WERI-Rb-1 (cell line): ENCODE measurements at regions not wholly inside any gene's neighbourhood (a gene's known extent, or its start where the extent isn't known, plus 50 kb on each side); places are given as distances from the start of the nearest gene placed in this dataset.

Experiments used
- DNase-seq: peaks from one replicate; pipeline ENCODE4 v3.0.0-alpha.2; 2020
- H3K27ac ChIP-seq: fragments of 250-450 bp; sonication (Bioruptor Pico); 2 replicates; pipeline ENCODE4 v1.5.1; 2020; ENCODE audit warnings: mild to moderate bottlenecking, moderate library complexity
- H3K27me3 ChIP-seq: fragments of 250-450 bp; sonication (Bioruptor Pico); 2 replicates; pipeline ENCODE4 v1.5.1; 2021; ENCODE audit warnings: mild to moderate bottlenecking, low read depth, moderate library complexity; ENCODE audit not compliant: insufficient read depth, severe bottlenecking
- H3K36me3 ChIP-seq: fragments of 250-450 bp; sonication (Bioruptor Pico); 2 replicates; pipeline ENCODE4 v1.5.1; 2020; ENCODE audit warnings: mild to moderate bottlenecking, moderate library complexity
- H3K4me3 ChIP-seq: 2 replicates; pipeline ENCODE4 v1.5.1; 2011; ENCODE audit warnings: low read depth, mild to moderate bottlenecking, control low read depth, low read length
- H3K9me3 ChIP-seq: fragments of 250-450 bp; sonication (Bioruptor Pico); 2 replicates; pipeline ENCODE4 v1.5.1; 2021; ENCODE audit warnings: mild to moderate bottlenecking, moderate library complexity; ENCODE audit not compliant: severe bottlenecking
- CTCF ChIP-seq: IDR thresholded peaks from 2 replicates; pipeline ENCODE4 v1.5.1; 2011; ENCODE audit warnings: low read depth, mild to moderate bottlenecking, control low read depth, inconsistent platforms, low read length

GRCh38 chr7:119436882-119437281, 836.1 kb upstream of the KCND2 start:
- no peak overlapping the region for H3K27ac ChIP-seq
- no peak overlapping the region for H3K4me3 ChIP-seq
- H3K9me3 ChIP-seq = no peaks in the 10 kb centered on the region
- no peaks in the 10 kb centered on the region for H3K36me3 ChIP-seq
- no peaks in the 10 kb centered on the region for H3K27me3 ChIP-seq
- no peak for TF ChIP-seq CTCF
- DNase-seq = no peak

GRCh38 chr7:119438315-119438714, 834.7 kb upstream of the KCND2 start:
- Histone ChIP-seq H3K27ac (no peak overlapping the region), H3K27me3 (no peaks in the 10 kb centered on the region), H3K4me3 (no peak overlapping the region), H3K36me3 (no peaks in the 10 kb centered on the region), H3K9me3 (no peaks in the 10 kb centered on the region)
- TF ChIP-seq CTCF = no peak
- DNase-seq = no peak

GRCh38 chr7:119439192-119439591, 833.8 kb upstream of the KCND2 start:
- no peak for DNase-seq
- Histone ChIP-seq H3K36me3 (no peaks in the 10 kb centered on the region), H3K27ac (no peak overlapping the region), H3K4me3 (no peak overlapping the region), H3K9me3 (no peaks in the 10 kb centered on the region), H3K27me3 (no peaks in the 10 kb centered on the region)
- TF ChIP-seq CTCF = no peak

- no peak for DNase-seq
- no peaks in the 10 kb centered on the region for H3K9me3 ChIP-seq
- no peaks in the 10 kb centered on the region for H3K27me3 ChIP-seq
- H3K27ac ChIP-seq = no peak overlapping the region
- H3K36me3 ChIP-seq = no peaks in the 10 kb centered on the region
- no peak for TF ChIP-seq CTCF
- H3K4me3 ChIP-seq = no peak overlapping the region
Measured at GRCh38 chr7:119452401-119452800, 820.6 kb upstream of the KCND2 start.

- Histone ChIP-seq H3K27ac (no peak overlapping the region), H3K9me3 (no peaks in the 10 kb centered on the region), H3K36me3 (no peaks in the 10 kb centered on the region), H3K4me3 (no peak overlapping the region), H3K27me3 (no peaks in the 10 kb centered on the region)
- no peak for TF ChIP-seq CTCF
- DNase-seq = no peak
Measured at GRCh38 chr7:119465798-119466305, 807.1 kb upstream of the KCND2 start.

- no peaks in the 10 kb centered on the region for H3K27me3 ChIP-seq
Measured at GRCh38 chr7:119472408-119473038, 800.5 kb upstream of the KCND2 start.

More at GRCh38 chr7:119472408-119473038, 800.5 kb upstream of the KCND2 start:
- no peaks in the 10 kb centered on the region for H3K36me3 ChIP-seq
- DNase-seq = no peak
- H3K9me3 ChIP-seq = no peaks in the 10 kb centered on the region
- H3K27ac ChIP-seq = no peak overlapping the region
- no peak overlapping the region for H3K4me3 ChIP-seq
- TF ChIP-seq CTCF = no peak
